Lower leg skin (tissue), 4 donors: ENCODE measurements at regions not wholly inside any gene's neighbourhood (a gene's known extent, or its start where the extent isn't known, plus 50 kb on each side); places are given as distances from the start of the nearest gene placed in this dataset.

ENCODE experiments used
- DNase-seq, 2 donors: peaks; one replicate each; pipeline ENCODE4 v3.0.0-alpha.2; 2019; ENCODE audit warnings: low spot score in 2 of 2
- H3K4me3 ChIP-seq: fragments of 200-600 bp; sonication (generic); 2 replicates; pipeline ENCODE4 v1.5.1; 2017; ENCODE audit warnings: mild to moderate bottlenecking, low read depth; ENCODE audit not compliant: poor library complexity, severe bottlenecking
- POLR2A ChIP-seq, 2 donors: fragments of 450-650 bp; IDR thresholded peaks; one replicate each; pipeline ENCODE4 v1.6.1; 2016 to 2017; ENCODE audit warnings: antibody characterized with exemption in 2 of 2, mild to moderate bottlenecking in 1 of 2, moderate library complexity in 1 of 2
- WGBS, 2 donors: methylation state at CpG; one replicate each; pipeline ENCODE4 v1.1.5; 2018; 5-methylcytosine and 5-hydroxymethylcytosine counted together
- intact Hi-C: fragments of 100-400 bp; cut with DNase I; formaldehyde crosslinking; loops from one replicate; pipeline ENCODE4 v1.15.0; 2023; ENCODE audit warnings: low total_unique reads
- TF ChIP-seq, protein P1 (sequence below), 3 donors: fragments of 450-650 bp; IDR thresholded peaks; one replicate each; pipeline ENCODE4 v1.5.1; 2016; ENCODE audit warnings: antibody characterized with exemption in 3 of 3, mild to moderate bottlenecking in 3 of 3, moderate library complexity in 2 of 3

DNA sequence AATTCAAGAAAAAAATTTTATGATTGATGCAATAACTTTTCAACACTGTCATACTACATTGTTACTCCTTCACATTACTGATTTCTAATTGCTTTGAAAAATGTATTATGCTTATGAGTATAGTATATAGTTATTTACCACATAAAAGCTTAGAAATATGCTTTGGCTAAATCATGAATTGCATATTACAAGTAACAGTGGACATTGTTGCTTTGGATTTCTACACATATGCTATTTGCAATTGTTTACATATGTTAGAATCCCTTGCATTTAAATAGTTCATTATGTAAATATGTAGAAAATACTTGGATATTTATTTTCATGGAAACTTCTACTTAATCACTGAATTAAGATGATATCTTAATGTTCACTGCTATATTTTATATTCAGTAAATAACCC is 577.5 kb downstream of the QKI start:
- TF ChIP-seq, protein P1, sequence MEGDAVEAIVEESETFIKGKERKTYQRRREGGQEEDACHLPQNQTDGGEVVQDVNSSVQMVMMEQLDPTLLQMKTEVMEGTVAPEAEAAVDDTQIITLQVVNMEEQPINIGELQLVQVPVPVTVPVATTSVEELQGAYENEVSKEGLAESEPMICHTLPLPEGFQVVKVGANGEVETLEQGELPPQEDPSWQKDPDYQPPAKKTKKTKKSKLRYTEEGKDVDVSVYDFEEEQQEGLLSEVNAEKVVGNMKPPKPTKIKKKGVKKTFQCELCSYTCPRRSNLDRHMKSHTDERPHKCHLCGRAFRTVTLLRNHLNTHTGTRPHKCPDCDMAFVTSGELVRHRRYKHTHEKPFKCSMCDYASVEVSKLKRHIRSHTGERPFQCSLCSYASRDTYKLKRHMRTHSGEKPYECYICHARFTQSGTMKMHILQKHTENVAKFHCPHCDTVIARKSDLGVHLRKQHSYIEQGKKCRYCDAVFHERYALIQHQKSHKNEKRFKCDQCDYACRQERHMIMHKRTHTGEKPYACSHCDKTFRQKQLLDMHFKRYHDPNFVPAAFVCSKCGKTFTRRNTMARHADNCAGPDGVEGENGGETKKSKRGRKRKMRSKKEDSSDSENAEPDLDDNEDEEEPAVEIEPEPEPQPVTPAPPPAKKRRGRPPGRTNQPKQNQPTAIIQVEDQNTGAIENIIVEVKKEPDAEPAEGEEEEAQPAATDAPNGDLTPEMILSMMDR (IDR thresholded peaks at IDR 0.05), result no peak
- no peak for TF ChIP-seq POLR2A (IDR thresholded peaks at IDR 0.05)
- H3K4me3 ChIP-seq, result no peak overlapping the region
- intact Hi-C loops, result no loop called here
- no peak for DNase-seq

GRCh38 chr6:163991321-163991720 is 576.8 kb downstream of the QKI start:
- intact Hi-C loops, result no loop called here
- no peak for TF ChIP-seq POLR2A (IDR thresholded peaks at IDR 0.05)
- TF ChIP-seq, protein P1 (IDR thresholded peaks at IDR 0.05), result no peak
- WGBS, 2 donors, result 66 to 72% methylated on average over 4 of the region's 4 CpGs

DNA sequence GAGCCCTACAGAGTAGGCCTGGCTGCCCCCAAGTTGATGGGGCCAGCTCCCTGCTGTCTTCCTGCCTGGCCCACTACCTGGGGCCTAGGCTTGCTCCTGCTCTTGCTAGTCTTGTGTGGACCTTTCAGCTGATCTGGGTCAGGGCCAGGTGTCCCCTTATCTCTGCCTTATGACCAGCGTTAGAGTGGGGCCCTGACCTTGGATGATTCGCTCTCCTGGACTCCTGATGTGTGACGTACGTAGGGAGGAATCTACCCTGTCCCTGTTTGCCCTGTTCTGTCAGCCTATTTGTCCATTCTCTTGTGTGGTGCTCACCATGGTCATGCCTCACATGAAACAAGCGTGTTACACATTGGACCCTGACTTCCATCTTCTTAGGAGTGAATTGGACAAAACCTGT is 571.8 kb downstream of the QKI start:
- 90 to 95% methylated on average over 5 of the region's 5 CpGs for whole genome bisulfite sequencing, 2 donors
- TF ChIP-seq, protein P1 (IDR thresholded peaks at IDR 0.05), result no peak
- TF ChIP-seq POLR2A (IDR thresholded peaks at IDR 0.05), result no peak

More at GRCh38 chr6:163991321-163991720, 576.8 kb downstream of the QKI start:
- DNase-seq, result no peak
- no peak overlapping the region for H3K4me3 ChIP-seq

GRCh38 chr6:163985710-163986109 is 571.2 kb downstream of the QKI start:
- 74 to 79% methylated on average over 11 of the region's 11 CpGs for WGBS, 2 donors
- intact Hi-C loops, result no loop called here
- DNase-seq, result no peak
- H3K4me3 ChIP-seq, result no peak overlapping the region
- TF ChIP-seq, protein P1 (IDR thresholded peaks at IDR 0.05), result no peak
- TF ChIP-seq POLR2A (IDR thresholded peaks at IDR 0.05), result no peak

More for the DNA sequence above, 571.8 kb downstream of the QKI start:
- intact Hi-C loops, result no loop called here
- H3K4me3 ChIP-seq, result no peak overlapping the region
- no peak for DNase-seq

GRCh38 chr6:163985040-163985439 is 570.5 kb downstream of the QKI start:
- WGBS, 2 donors, result 96 to 100% methylated on average over 1 of the region's 1 CpG
- intact Hi-C loops, result no loop called here
- DNase-seq, result no peak
- H3K4me3 ChIP-seq, result no peak overlapping the region
- TF ChIP-seq, protein P1 (IDR thresholded peaks at IDR 0.05), result no peak
- no peak for TF ChIP-seq POLR2A (IDR thresholded peaks at IDR 0.05)
